G401 (cell line): ENCODE measurements at regions not wholly inside any gene's neighbourhood (a gene's known extent, or its start where the extent isn't known, plus 50 kb on each side); places are given as distances from the start of the nearest gene placed in this dataset.
"Not testable (repeated sequence)": the region's sequence is repeated elsewhere in the genome, so short reads cannot be mapped to it uniquely, and the experiment has no call there.

Experiments
- DNase-seq: peaks from one replicate; pipeline ENCODE4 v3.0.0-alpha.2; 2015; ENCODE audit warnings: low spot score
- in situ Hi-C: cut with HindIII; loops from 2 replicates; pipeline ENCODE4 v1.10.0; 2016; ENCODE audit warnings: low sequenced_read_pairs, mixed read lengths

DNA sequence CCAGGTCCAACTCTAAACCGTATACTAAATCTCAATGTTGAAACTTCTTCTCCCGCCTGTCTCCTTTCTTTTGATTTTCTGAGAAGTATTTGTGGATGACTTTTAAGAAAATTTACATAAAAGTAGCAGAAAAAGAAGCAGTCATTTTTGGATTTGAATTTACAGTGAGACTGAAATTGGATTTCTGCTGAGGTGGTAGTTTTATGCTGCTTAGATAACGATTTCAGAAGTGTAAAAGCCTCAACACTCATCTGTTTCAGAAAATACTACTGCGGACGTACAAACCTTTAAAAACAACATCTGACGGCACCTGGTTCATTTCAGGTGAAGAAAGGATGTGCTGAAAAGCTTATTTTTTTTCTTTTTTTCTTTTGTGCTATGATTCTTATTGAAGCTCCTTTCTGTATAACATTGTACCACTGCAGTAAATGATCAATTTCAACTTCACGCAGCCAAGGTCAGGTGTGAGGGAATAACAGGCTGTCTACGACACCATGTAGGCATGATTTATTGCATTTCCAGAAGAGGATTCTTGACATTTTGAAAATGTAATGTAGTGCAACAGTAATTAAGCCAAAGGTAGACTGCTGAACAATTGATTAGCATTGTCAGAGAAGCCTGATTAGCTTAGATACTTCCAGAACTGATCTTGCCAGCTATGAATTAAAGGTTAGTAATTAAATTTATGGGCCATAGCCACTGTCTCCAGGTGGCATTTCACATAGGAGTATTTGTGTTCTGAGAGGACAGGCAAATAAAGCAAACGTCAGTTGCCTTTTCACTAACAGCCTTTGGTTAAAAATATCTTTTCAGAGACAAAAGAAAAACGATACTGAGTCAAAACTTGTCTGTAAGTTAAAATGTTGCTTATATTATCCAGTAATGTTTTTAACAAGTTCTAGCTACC lies 134.6 kb upstream of the KBTBD8 start:
- DNase-seq: no peak
- in situ Hi-C loops: no loop called here

DNA sequence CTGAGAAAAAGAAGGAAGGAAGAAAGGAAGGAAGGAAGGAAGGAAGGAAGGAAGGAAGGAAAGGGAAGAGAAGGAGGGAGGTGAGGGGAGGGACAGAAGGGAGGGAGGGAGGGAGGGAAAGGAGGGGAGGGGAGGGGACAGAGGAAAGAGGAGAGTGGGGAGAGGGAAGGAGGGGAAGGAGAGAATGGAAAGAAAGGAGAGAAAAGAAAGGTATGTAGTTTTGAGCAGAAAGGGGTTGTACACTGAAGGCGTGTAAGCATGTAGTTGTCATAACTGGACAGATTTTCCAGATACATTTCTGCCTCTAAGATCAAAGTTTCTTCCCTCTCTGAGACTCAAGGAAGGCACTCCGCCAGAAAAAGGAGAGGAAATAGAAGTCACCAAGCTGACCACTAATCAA lies 113.4 kb upstream of the KBTBD8 start:
- in situ Hi-C loops: no loop called here
- DNase-seq: no peak

DNA sequence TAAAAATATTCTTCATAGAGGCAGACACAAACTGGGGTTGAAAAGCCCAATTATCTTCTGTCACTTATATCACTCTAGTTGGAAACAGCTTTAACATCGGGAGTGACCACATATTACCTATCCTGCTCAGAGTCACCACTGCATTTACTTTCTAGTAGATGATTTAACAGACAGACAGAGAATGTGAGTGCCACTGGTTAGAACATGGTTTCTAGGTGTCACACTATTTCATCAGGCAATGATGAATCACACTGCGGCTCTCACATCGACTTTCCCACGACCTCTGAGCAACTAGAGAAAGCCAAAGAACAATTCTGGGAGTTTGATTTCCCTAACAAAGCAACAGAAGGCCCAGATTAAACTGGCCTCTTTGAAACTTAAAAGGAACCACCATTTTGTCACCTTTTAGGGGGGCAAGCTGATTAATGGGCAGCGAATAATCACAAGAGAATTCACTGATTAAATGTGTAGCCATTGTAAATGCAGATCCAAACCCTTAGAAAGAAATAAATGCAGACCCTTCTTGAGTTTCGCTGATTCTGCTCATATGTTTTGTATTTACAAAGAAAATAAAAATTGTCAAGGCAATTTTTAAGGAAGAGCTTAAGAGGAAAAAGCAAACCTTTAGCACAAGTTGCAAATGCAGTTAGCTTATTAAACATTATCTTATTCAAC lies 112.6 kb upstream of the KBTBD8 start:
- in situ Hi-C loops: no loop called here
- no peak for DNase-seq

DNA sequence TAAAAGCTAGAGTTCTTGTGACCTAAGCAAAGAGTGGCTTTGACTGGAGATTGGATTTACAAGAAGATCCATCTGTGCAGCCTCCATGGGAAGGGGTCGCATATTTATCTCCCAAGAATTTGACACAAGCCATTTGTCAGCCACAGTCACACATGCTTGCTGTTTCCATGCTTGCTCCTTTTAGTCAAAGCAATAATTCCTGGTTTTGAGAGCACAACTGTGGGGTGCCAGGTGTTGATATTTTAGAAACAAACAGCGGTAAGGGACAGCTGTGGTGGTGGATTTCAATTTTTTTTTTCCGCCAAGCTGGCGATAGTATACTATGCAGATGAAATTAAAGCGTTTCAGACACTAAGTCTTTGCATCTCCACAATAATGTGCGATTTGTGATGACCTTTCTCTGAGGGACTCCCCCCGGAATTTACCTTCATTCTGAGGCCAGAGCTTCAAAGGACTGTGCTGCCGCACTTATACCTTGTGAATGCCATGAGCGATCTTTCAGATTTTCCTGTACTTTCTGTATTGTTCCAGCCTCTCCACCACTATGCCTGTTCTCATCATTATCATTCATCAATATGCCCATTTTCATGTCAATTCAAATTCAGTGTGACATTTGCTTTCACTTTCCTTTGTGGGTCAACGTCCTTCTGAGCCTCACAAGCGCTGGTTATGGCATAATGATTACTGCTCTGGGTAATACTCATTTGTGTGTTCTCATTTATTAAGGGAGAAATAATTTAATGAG lies 108.2 kb upstream of the KBTBD8 start:
- in situ Hi-C loops: no loop called here
- no peak for DNase-seq

DNA sequence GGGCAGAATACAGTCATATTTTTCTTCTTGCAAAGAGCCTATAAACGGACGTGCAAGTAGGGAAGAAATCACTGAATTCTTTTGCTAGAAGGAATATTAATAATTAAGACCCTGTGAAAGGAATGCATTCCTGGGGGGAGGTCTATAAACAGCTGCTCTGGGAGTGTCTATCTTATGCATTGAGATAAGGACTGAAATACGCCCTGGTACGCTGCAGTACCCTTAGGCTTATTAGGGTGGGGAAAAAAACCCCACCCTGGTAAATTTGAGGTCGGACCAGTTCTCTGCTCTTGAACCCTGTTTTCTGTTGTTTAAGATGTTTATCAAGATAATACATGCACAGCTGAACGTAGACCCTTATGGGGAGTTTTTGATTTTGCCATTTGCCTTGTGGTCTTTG lies 100.0 kb upstream of the KBTBD8 start:
- in situ Hi-C loops: no loop called here
- DNase-seq: no peak

DNA sequence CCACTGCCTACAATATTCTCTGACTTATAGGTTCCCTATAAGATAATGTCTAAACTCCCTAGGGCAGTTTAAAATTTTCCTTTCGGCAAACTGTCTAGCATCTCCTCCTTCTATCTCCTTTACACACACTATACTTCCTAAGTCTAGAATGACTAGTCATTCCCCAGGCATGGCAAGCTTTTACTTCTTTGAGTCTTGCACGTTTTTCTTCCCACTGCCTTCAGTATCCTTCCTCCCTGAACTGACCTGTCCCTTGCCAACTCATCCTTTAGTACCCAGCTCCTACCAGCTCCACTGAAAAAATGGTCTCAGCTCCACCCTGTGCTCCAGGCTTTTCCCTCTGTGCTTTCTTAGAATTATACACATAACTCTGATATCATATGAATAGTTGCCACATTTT lies 93.8 kb upstream of the KBTBD8 start:
- in situ Hi-C loops: no loop called here
- DNase-seq: no peak

DNA sequence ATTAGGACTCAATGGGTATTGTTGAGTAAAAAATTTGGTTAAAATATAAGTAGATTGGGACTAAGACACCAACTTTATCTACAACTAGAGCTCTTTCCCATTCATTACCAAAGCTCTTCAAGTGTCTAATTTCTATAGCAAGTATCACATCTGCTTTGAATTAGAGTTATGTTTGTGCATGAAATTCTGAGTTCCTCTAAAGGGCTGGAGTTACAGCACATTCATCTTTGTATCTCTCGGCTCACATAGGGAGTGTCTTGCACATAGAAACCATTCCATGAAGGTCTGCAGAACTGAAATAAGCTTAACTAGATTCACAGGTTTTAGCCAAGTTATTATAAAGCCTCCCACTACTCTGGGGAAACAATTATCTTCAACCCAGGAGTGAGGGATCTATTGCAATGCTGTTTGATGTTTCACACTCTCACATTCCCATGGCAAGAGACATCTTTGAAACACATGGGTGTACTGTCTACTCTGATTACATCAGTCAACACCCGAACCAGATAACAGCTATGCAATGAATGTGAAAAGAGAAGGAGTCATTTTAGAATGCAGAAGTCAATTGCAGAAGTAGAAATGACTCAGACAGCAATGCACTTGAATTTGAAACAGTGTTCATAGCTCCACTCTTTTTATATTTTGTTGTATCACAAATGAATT lies 93.1 kb upstream of the KBTBD8 start:
- no peak for DNase-seq
- in situ Hi-C loops: no loop called here

DNA sequence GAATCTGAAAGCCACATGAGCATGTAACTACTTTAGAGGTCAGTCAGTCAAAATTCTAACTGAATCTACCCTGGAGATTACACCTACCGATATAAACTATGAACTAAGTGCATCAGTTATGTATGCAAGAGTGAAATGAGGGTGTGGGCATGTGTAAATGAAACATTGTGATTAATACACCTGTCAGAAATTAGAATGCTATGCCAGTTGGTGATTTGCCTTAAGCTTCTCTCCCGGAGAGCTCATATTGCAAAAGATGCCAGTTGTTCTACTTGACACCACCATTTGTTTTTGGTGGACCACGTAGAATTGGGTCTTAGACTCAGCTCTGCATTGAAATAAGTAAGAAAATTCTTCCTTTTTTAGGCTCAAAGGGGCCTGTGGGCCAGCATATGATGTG lies 91.0 kb upstream of the KBTBD8 start:
- in situ Hi-C loops: no loop called here
- no peak for DNase-seq

DNA sequence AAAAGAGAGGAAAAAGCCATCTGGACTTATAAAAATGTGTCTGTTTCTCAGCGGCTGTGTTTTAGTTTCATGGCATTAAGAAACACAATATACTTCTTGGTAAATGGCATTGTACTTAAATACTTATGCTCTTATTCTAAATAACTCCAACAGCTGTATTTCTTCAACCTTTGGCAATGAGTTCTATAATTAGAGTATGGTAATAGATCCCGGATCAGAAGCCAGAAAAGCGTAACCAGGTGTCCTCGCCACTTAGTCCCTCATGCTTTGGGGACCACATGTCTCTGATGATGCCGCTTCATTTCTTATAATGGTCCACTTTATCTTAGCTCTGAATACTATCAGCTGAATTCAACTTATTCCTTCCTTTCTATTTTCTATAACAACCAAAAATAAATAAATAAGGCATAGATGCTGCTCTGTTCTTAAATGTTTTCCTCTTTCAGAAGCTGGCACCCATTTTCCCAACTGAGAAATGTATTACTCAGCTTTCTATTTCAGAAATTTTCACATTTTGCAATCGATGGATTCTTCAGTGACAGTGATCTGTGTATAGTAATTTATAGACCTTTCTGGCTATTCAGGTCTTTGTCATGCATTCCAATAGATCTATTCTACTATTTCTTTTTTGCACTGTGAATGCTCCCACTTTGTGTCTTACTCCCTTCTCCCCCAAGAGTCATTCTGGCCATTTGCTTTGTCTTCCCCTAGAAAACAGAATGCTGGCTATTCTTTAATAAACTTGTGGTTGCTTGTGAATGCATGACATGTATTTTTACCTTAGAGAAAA lies 87.6 kb upstream of the KBTBD8 start:
- in situ Hi-C loops: no loop called here
- no peak for DNase-seq

DNA sequence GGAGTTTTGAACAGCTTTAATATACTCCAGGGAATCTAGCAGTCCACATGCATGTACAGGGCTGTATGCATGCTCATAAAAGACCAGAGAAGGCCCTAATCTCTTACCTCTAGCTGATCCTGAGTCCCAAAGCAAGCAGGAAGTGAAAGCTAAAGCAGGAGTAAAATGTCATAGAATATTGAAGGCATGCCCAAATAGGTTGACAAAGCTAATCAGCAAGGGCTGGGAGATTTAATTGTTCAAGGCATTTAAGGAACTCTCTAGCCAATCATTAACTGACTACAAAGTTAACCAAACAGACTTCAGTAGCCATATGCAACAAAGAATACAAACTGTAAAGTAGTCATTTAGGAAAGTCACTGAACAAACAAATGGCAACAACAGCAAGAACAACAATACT lies 85.8 kb upstream of the KBTBD8 start:
- in situ Hi-C loops: no loop called here
- DNase-seq: no peak

DNA sequence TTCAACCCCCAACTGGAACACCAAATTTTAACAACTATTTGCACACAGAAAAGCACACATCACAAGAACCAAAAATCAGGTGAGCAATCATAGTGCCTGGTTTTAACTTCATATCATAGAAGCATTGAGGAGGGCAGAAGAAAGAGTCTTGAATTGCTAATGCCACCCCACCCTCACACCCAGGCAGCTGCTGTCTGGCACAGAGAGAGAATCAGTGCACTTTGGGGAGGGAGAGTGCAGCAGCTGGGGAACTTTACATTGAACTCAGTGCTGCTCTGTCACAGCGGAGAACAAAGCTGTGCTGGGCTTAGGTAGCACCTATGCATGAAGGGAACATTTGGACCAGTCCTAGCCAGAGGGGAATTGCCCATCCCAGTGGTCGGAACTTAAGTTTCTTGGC lies 76.0 kb upstream of the KBTBD8 start:
- no peak for DNase-seq
- in situ Hi-C loops: no loop called here

DNA sequence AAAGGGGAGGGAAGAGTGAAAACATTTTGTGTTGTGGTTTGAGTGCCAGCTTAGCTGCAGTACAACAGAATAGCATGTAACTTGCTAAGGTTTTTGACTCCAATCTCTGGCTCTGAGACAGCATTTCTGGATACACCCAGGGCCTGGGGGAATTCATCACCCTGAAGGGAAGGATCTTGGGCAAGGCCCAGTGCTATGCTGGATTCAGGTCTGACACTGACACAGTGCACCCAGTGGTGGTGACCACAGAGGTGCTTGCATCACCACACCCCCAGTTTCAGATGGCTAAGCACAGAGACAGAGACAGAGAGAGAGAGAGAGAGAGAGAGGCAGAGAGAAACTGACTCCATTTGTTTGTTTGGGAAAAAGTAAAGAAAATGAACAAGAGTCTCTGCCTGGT lies 74.1 kb upstream of the KBTBD8 start:
- no peak for DNase-seq
- in situ Hi-C loops: no loop called here

DNA sequence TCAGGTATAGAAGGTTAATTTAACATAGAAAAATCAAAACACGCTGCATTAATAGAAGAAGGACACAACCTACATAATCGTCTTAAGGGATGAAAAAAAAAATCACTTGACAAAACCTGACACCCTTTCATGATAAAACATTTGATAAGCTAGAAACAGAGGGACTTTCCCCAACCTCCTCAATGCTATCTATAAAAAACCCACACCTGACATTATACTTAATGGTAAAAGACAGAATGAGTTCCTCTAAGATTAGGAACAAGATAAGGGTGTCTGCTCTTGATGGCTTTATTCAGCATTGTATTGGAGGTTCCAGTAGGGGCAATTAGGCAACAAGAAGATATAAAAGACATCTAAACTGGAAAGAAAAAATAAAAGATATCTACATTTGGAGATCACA lies 69.9 kb upstream of the KBTBD8 start:
- no peak for DNase-seq
- in situ Hi-C loops: no loop called here

DNA sequence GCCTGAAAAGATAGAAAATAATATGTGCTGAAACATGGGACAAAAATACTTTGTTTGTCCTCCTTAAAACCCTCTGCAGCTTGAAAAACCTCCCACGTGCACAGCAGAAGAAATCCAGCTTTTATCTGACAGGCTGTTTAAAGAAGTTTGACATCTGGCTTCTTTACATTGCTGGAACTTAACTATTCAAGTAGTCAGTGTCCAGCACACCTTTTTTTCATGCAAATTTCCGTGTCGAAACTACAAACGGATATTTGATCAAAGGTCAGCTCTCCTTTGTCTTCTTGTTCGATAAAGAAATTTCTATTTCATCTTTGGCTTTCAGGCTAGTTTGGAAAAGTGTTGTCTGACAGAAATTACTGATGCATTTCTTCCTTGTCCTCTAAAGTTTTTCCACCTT lies 66.8 kb upstream of the KBTBD8 start:
- DNase-seq: no peak
- in situ Hi-C loops: no loop called here

DNA sequence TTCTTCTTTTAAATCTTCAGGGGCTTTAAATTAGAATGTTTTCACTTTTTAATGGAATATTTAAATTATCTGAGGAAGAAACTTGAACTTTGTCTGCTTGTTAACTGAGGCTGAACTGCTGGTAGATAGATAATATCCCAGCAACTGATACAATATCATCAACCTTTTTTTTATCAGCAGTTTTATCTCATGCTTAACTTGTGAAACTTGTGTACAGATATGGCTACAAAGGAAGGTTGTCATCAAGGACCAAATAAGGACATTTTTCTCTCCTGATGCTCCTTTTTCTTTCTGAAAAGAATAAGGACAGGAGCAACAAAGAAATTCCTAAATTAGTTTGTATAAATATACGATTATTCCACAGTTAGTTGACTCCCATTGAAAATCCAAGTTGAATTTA lies 66.4 kb upstream of the KBTBD8 start:
- no peak for DNase-seq
- in situ Hi-C loops: no loop called here

DNA sequence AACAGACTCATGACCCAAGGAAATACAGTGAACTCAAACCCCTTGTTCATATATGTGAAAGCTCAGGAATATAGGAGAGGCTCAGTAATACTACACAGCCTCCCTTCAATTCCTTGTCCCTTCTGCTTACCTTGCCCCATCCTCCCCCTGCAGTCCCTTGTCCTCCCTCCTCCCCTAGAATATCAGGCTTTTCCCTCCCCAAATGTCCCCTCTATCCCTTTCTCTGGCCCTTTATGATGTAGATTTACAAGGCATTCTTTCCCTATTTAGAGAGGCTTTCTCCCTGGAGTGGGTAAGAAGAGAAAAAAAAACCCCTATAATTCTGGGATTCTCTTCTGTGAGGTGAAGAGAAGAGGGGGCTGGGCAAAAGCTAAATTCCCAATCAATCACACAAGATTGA lies 64.9 kb upstream of the KBTBD8 start:
- no peak for DNase-seq
- in situ Hi-C loops: no loop called here

DNA sequence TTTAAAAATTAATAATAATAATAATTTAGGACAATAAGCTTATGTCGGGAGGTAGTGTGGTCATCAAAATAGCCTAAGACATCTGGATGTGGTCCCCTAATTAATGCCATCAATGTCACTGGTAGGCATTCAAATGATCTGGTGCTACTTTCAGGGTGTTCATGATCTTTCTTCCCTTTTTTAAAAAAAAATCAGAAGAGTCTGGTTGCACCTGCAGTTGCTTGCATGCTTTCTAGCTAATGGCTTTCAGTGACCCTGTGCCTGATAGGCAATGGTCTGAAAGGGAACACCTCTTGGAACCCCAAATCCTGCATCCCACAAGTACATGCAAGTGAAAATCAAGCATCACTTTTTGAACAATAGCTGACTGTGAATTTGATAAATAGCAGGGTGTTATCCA lies 64.1 kb upstream of the KBTBD8 start:
- in situ Hi-C loops: no loop called here
- DNase-seq: no peak

DNA sequence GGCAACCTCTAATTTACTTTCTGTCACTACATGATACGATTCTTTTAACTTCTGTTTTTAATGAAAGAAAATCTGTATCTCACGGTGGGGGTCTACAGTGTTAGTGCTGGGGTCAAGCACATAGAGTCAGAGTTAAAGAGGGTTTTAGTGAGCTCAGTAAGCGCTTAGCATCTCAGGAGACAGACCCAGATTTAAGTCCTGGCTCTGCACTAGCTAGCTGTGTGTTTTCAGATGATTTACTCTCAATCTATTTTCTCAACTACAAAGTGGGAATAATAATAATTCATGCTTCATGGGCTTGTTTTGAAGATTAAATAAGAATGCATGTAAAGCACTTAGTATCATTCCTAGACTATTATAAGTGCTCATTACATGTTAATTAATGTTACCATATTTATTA lies 63.4 kb upstream of the KBTBD8 start:
- in situ Hi-C loops: no loop called here
- DNase-seq: no peak

DNA sequence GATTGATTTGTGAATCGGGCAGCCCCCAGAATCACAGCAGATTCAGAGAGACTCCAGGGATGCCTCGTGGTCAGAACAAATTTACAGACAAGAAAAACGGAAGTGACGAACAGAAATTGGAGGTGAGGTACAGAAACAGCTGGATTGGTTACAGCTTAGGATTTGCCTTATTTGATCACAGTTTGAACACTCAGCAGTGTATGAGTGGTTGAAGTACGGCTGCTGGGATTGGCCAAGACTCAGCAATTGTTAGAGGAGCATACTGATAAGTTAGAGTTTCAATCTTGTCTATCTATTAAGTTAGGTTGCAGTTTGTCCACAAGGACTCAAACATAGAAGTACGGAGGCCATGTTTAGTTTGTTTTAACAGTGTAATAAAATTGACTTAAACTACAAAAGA lies 61.1 kb upstream of the KBTBD8 start:
- DNase-seq, in situ Hi-C loops: not testable (repeated sequence)
